SK-N-MC (cell line): ENCODE measurements at regions not wholly inside any gene's neighbourhood (a gene's known extent, or its start where the extent isn't known, plus 50 kb on each side); places are given as distances from the start of the nearest gene placed in this dataset.

Experiments used
- DNase-seq: peaks from one replicate; pipeline ENCODE4 v3.0.0-alpha.2; 2011; ENCODE audit warnings: low read depth, low spot score
- H3K27ac ChIP-seq: fragments of 200-600 bp; sonication (generic); 2 replicates; pipeline ENCODE4 v1.5.1; 2016; ENCODE audit warnings: mixed run types
- H3K36me3 ChIP-seq: fragments of 200-600 bp; sonication (generic); 2 replicates; pipeline ENCODE4 v1.6.1; 2017; ENCODE audit warnings: antibody characterized with exemption, low read length, mixed read lengths; ENCODE audit not compliant: insufficient read depth
- H3K4me3 ChIP-seq: fragments of 200-600 bp; sonication (generic); 2 replicates; pipeline ENCODE4 v1.5.1; 2016
- H3K9ac ChIP-seq: fragments of 200-600 bp; sonication (generic); 2 replicates; pipeline ENCODE4 v1.8.0; 2017; ENCODE audit warnings: mixed run types, mixed read lengths; ENCODE audit not compliant: insufficient read length
- H3K9me3 ChIP-seq: fragments of 200-600 bp; sonication (generic); 2 replicates; pipeline ENCODE4 v1.6.1; 2017; ENCODE audit warnings: low read depth, mild to moderate bottlenecking, antibody characterized with exemption, low read length, moderate library complexity, mixed read lengths
- EZH2 ChIP-seq: fragments of 200-600 bp; sonication (generic); IDR thresholded peaks from one replicate; pipeline ENCODE4 v1.6.1; 2017; ENCODE audit warnings: antibody characterized with exemption
- FOXP2 ChIP-seq: optimal IDR thresholded peaks from 2 replicates; pipeline ENCODE3; 2011; ENCODE audit warnings: mild to moderate bottlenecking, moderate library complexity; ENCODE audit not compliant: insufficient read depth; ENCODE audit errors: extremely low read length, control extremely low read depth
- POLR2AphosphoS5 ChIP-seq: IDR thresholded peaks from 2 replicates; pipeline ENCODE4 v1.6.1; 2012; ENCODE audit warnings: mild to moderate bottlenecking, low read depth, low read length, borderline replicate concordance

- no peak overlapping the region for H3K27ac ChIP-seq
- no peaks in the 10 kb centered on the region for H3K9me3 ChIP-seq
- DNase-seq: no peak
- H3K36me3 ChIP-seq: no peaks in the 10 kb centered on the region
- no peak overlapping the region for H3K9ac ChIP-seq
- TF ChIP-seq POLR2AphosphoS5 (no peak), FOXP2 (no peak), EZH2 (no peak)
- H3K4me3 ChIP-seq: no peak overlapping the region
These were observed 103.5 kb downstream of the RPE65 start for GRCh38 chr1:68346188-68346808.

GRCh38 chr1:68344208-68344607 lies 105.5 kb downstream of the RPE65 start:
- DNase-seq: no peak
- H3K27ac ChIP-seq: no peak overlapping the region
- H3K36me3 ChIP-seq: no peaks in the 10 kb centered on the region
- no peak overlapping the region for H3K4me3 ChIP-seq
- no peak overlapping the region for H3K9ac ChIP-seq
- TF ChIP-seq EZH2 (no peak), POLR2AphosphoS5 (no peak), FOXP2 (no peak)
- no peaks in the 10 kb centered on the region for H3K9me3 ChIP-seq

- Histone ChIP-seq H3K9me3 (no peaks in the 10 kb centered on the region), H3K36me3 (no peaks in the 10 kb centered on the region), H3K27ac (no peak overlapping the region), H3K4me3 (no peak overlapping the region), H3K9ac (no peak overlapping the region)
- no peak for TF ChIP-seq EZH2
- no peak for TF ChIP-seq FOXP2
- TF ChIP-seq POLR2AphosphoS5: no peak
- DNase-seq: no peak
These were observed 108.6 kb upstream of the WLS start for GRCh38 chr1:68340951-68341350.

- no peak for TF ChIP-seq FOXP2
- no peak for TF ChIP-seq EZH2
- no peak for TF ChIP-seq POLR2AphosphoS5
- DNase-seq: no peak
These were observed 107.2 kb upstream of the WLS start for GRCh38 chr1:68339505-68339904.

GRCh38 chr1:68338081-68338480 lies 105.8 kb upstream of the WLS start:
- Histone ChIP-seq H3K9ac (no peak overlapping the region), H3K4me3 (no peak overlapping the region), H3K27ac (no peak overlapping the region), H3K36me3 (no peaks in the 10 kb centered on the region), H3K9me3 (no peaks in the 10 kb centered on the region)
- no peak for TF ChIP-seq POLR2AphosphoS5
- no peak for TF ChIP-seq EZH2
- TF ChIP-seq FOXP2: no peak
- no peak for DNase-seq

More at GRCh38 chr1:68339505-68339904, 107.2 kb upstream of the WLS start:
- no peak overlapping the region for H3K9ac ChIP-seq
- no peak overlapping the region for H3K27ac ChIP-seq
- no peaks in the 10 kb centered on the region for H3K9me3 ChIP-seq
- H3K36me3 ChIP-seq: no peaks in the 10 kb centered on the region
- H3K4me3 ChIP-seq: no peak overlapping the region

- H3K9ac ChIP-seq: no peak overlapping the region
- no peak for DNase-seq
- TF ChIP-seq FOXP2 (no peak), EZH2 (no peak), POLR2AphosphoS5 (no peak)
These were observed 99.7 kb upstream of the WLS start for GRCh38 chr1:68332041-68332440.

GRCh38 chr1:68331117-68331865 lies 99.0 kb upstream of the WLS start:
- Histone ChIP-seq H3K4me3 (no peak overlapping the region), H3K27ac (no peak overlapping the region), H3K9me3 (no peaks in the 10 kb centered on the region), H3K36me3 (no peaks in the 10 kb centered on the region), H3K9ac (no peak overlapping the region)
- no peak for DNase-seq
- TF ChIP-seq EZH2 (no peak), POLR2AphosphoS5 (no peak), FOXP2 (no peak)

More at GRCh38 chr1:68332041-68332440, 99.7 kb upstream of the WLS start:
- H3K27ac ChIP-seq: no peak overlapping the region
- no peak overlapping the region for H3K4me3 ChIP-seq
- H3K9me3 ChIP-seq: no peaks in the 10 kb centered on the region
- H3K36me3 ChIP-seq: no peaks in the 10 kb centered on the region

- H3K4me3 ChIP-seq: no peak overlapping the region
- H3K9me3 ChIP-seq: no peaks in the 10 kb centered on the region
- TF ChIP-seq FOXP2 (no peak), EZH2 (no peak), POLR2AphosphoS5 (no peak)
- no peak overlapping the region for H3K9ac ChIP-seq
- H3K36me3 ChIP-seq: no peaks in the 10 kb centered on the region
- H3K27ac ChIP-seq: no peak overlapping the region
- no peak for DNase-seq
These were observed 98.1 kb upstream of the WLS start for GRCh38 chr1:68330391-68330790.
